ENCODE measurements at regions not wholly inside any gene's neighbourhood (a gene's known extent, or its start where the extent isn't known, plus 50 kb on each side); places are given as distances from the start of the nearest gene placed in this dataset.

DNA sequence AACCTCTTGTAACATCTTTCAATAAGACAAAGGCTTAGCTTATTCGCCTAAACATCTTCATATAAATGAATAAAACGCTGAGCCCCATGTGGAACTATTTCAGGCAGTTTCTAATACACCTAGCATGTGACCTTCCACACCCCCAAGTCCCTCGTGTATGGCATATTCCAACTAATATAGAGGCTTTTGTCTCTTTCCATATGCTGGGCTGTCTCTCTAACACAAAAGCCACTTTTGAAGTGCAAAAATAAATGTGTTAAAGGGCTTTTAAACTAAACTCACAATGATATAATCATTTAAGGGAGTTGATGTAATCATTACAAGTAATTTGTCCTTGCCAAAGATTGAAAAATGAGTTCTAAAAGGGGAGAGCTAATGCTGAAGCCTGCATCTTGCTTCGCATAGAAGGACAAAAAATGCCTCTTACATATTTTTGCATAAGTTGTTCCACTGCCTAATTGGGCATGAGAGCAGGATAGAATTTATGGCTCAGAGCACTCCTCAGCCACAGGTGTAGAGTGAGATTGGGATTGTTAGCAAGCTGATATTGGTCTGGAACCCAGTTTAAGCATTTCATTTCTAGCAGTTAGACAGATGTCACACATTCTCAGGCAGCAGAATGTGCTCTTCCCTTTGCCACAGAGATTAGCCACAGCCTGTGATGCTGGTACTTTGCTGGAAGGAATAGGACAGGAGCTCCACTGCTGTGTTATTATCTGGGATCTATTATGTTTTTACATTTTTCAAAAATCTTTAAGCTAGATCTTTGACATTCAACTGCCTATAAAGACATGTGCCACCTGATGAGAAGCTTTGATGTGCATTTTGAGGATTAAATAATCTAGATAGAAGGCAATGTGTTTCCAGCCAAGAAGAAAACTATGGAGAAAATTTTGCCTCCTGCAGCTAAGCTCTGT, 1044.4 kb downstream of the ADGRL2 start:
- no peak for TF ChIP-seq CTCF (IDR thresholded peaks at IDR 0.05)
- no peak for TF ChIP-seq POLR2A (IDR thresholded peaks at IDR 0.05)

Data from right lobe of liver (tissue), 4 donors.